SH-SY5Y (cell line): ENCODE measurements at regions not wholly inside any gene's neighbourhood (a gene's known extent, or its start where the extent isn't known, plus 50 kb on each side); places are given as distances from the start of the nearest gene placed in this dataset.

ENCODE experiments used
- GATA2 ChIP-seq: IDR thresholded peaks from 2 replicates; pipeline ENCODE4 v1.6.1; 2011; ENCODE audit warnings: mild to moderate bottlenecking, low read depth, low read length
- GATA3 ChIP-seq: IDR thresholded peaks from 2 replicates; pipeline ENCODE4 v1.6.1; 2011; ENCODE audit warnings: low read depth, mild to moderate bottlenecking, low read length, moderate library complexity

DNA sequence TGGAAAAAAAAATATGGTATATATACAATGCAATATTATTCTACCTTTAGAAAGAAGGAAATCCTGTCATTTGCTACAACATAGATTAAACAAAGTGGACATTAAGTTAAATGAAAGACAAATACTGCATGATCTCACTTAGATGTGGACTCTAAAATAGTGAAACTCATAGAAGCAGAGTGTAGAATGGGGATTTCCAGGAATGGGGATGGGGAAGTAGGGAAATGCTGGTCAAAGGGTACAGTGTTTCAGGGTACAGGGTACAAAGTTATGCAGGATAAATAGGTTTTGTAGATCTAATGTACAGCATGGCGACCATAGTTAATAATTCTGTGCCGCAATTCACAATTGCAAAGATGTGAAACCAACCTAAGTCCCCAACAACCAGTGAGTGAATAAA, 385.5 kb downstream of the SFMBT2 start:
- TF ChIP-seq GATA2 (no peak), GATA3 (no peak)
